ENCODE measurements at regions not wholly inside any gene's neighbourhood (a gene's known extent, or its start where the extent isn't known, plus 50 kb on each side); places are given as distances from the start of the nearest gene placed in this dataset.

- DNase-seq, result no peak
Measured at GRCh38 chr5:18050776-18051175, 416.5 kb downstream of the TAF11L14 start.

GRCh38 chr5:18051953-18052352 lies 417.7 kb downstream of the TAF11L14 start:
- no peak for DNase-seq

GRCh38 chr5:18052569-18052968 lies 418.3 kb downstream of the TAF11L14 start:
- DNase-seq, result no peak

GRCh38 chr5:18057725-18058124 lies 423.5 kb downstream of the TAF11L14 start:
- no peak for DNase-seq

GRCh38 chr5:18067615-18068014 lies 433.4 kb downstream of the TAF11L14 start:
- DNase-seq, result no peak

- no peak for DNase-seq
Measured at GRCh38 chr5:18068826-18069225, 434.6 kb downstream of the TAF11L14 start.

GRCh38 chr5:18069790-18070189 lies 435.5 kb downstream of the TAF11L14 start:
- no peak for DNase-seq

- no peak for DNase-seq
Measured at GRCh38 chr5:18072600-18072999, 438.3 kb downstream of the TAF11L14 start.

- no peak for DNase-seq
Measured at GRCh38 chr5:18074961-18075360, 440.7 kb downstream of the TAF11L14 start.

- DNase-seq, result no peak
Measured at GRCh38 chr5:18078157-18078556, 443.9 kb downstream of the TAF11L14 start.

GRCh38 chr5:18079831-18080230 lies 445.6 kb downstream of the TAF11L14 start:
- no peak for DNase-seq

- DNase-seq, result no peak
Measured at GRCh38 chr5:18088020-18088579, 453.8 kb downstream of the TAF11L14 start.

- no peak for DNase-seq
Measured at GRCh38 chr5:18090177-18090576, 455.9 kb downstream of the TAF11L14 start.

GRCh38 chr5:18091142-18091541 lies 456.9 kb downstream of the TAF11L14 start:
- no peak for DNase-seq

- DNase-seq, result no peak
Measured at GRCh38 chr5:18091758-18092157, 457.5 kb downstream of the TAF11L14 start.

- DNase-seq, result no peak
Measured at GRCh38 chr5:18095061-18095460, 460.8 kb downstream of the TAF11L14 start.

GRCh38 chr5:18097817-18098216 lies 463.6 kb downstream of the TAF11L14 start:
- no peak for DNase-seq

- DNase-seq, result no peak
Measured at GRCh38 chr5:18098691-18099090, 464.4 kb downstream of the TAF11L14 start.

GRCh38 chr5:18099261-18099660 lies 465.0 kb downstream of the TAF11L14 start:
- DNase-seq, result no peak

- DNase-seq, result no peak
Measured at GRCh38 chr5:18101532-18101931, 467.3 kb downstream of the TAF11L14 start.

- DNase-seq, result no peak
Measured at GRCh38 chr5:18102733-18103132, 468.5 kb downstream of the TAF11L14 start.

- no peak for DNase-seq
Measured at GRCh38 chr5:18105449-18105848, 471.2 kb downstream of the TAF11L14 start.

- no peak for DNase-seq
Measured at GRCh38 chr5:18111906-18112465, 477.7 kb downstream of the TAF11L14 start.

- no peak for DNase-seq
Measured at GRCh38 chr5:18113721-18114120, 479.5 kb downstream of the TAF11L14 start.

GRCh38 chr5:18114151-18114757 lies 480.0 kb downstream of the TAF11L14 start:
- no peak for DNase-seq
